ENCODE measurements at regions not wholly inside any gene's neighbourhood (a gene's known extent, or its start where the extent isn't known, plus 50 kb on each side); places are given as distances from the start of the nearest gene placed in this dataset.

DNA sequence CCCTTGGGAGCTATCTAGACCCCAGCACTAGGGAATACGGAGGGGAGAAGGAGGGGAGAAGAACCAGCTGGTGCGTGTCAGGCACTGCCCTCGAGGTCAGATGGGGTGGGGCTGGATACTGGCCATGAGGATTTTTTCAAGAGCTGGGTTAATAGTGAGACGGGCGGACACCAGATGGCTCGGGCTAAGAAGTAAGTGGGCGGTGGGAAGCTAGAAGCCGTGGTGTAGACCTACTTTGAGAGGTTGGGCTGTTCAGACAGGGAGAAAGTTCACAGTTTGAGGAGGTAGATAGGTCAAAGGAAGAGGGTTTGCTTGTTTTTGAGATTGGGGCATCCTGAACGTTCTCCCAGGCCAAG is 303.8 kb downstream of the SEC14L1 start (continued):
- no peak for TF ChIP-seq CHD1 (IDR thresholded peaks at IDR 0.05; ENCODE audit: low read depth, low read length)
- TF ChIP-seq MAFK (IDR thresholded peaks at IDR 0.05; ENCODE audit: low read depth, low read length): no peak
- TF ChIP-seq CTBP2 (IDR thresholded peaks at IDR 0.05; ENCODE audit: borderline replicate concordance, insufficient read depth, insufficient read length, low read length): no peak
- TF ChIP-seq EGR1 (IDR thresholded peaks at IDR 0.05; ENCODE audit: borderline replicate concordance, low read depth, low read length): no peak
- no peak for TF ChIP-seq EZH2 (IDR thresholded peaks at IDR 0.05; ENCODE audit: low read depth, low read length, severe bottlenecking)
